Ammon's horn (tissue), 1 donor: ENCODE measurements at regions not wholly inside any gene's neighbourhood (a gene's known extent, or its start where the extent isn't known, plus 50 kb on each side); places are given as distances from the start of the nearest gene placed in this dataset.
A peak's percentile ranks its signal among the peaks of the same experiment; 100 is the strongest.

Source experiments
- DNase-seq: peaks from one replicate; pipeline ENCODE4 v3.0.0-alpha.2; 2016; ENCODE audit warnings: low spot score

- peak; percentile 48 for DNase-seq
Observed at GRCh38 chr6:40312213-40313015, 274.8 kb downstream of the LRFN2 start.

GRCh38 chr6:40308533-40309306 lies 278.4 kb downstream of the LRFN2 start:
- peak; percentile 63 for DNase-seq

- DNase-seq, result no peak
Observed at GRCh38 chr6:40307712-40308111, 279.5 kb downstream of the LRFN2 start.

GRCh38 chr6:40302856-40303454 lies 284.2 kb downstream of the LRFN2 start:
- no peak for DNase-seq

- peak; percentile 70 for DNase-seq
Observed at GRCh38 chr6:40299681-40300080, 287.5 kb downstream of the LRFN2 start.

GRCh38 chr6:40298207-40298606 lies 289.0 kb downstream of the LRFN2 start:
- DNase-seq, result no peak

- no peak for DNase-seq
Observed at GRCh38 chr6:40295251-40295950, 291.8 kb downstream of the LRFN2 start.

- peak; percentile 59 for DNase-seq
Observed at GRCh38 chr6:40293460-40294185, 293.5 kb downstream of the LRFN2 start.

- DNase-seq, result no peak
Observed at GRCh38 chr6:40293060-40293459, 294.1 kb downstream of the LRFN2 start.

- DNase-seq, result no peak
Observed at GRCh38 chr6:40290816-40291215, 296.3 kb downstream of the LRFN2 start.

GRCh38 chr6:40288919-40289318 lies 298.2 kb downstream of the LRFN2 start:
- no peak for DNase-seq

GRCh38 chr6:40287296-40287850 lies 299.8 kb downstream of the LRFN2 start:
- DNase-seq, result no peak

- DNase-seq, result no peak
Observed at GRCh38 chr6:40286721-40287120, 300.4 kb downstream of the LRFN2 start.

GRCh38 chr6:40285996-40286395 lies 301.2 kb downstream of the LRFN2 start:
- no peak for DNase-seq

- no peak for DNase-seq
Observed at GRCh38 chr6:40285535-40285934, 301.6 kb downstream of the LRFN2 start.

- DNase-seq, result no peak
Observed at GRCh38 chr6:40282986-40283385, 304.2 kb downstream of the LRFN2 start.

GRCh38 chr6:40281402-40281801 lies 305.8 kb downstream of the LRFN2 start:
- DNase-seq, result no peak

- DNase-seq, result no peak
Observed at GRCh38 chr6:40280231-40280630, 306.9 kb downstream of the LRFN2 start.

GRCh38 chr6:40276141-40276540 lies 311.0 kb downstream of the LRFN2 start:
- no peak for DNase-seq

- DNase-seq, result no peak
Observed at GRCh38 chr6:40274058-40274457, 313.1 kb downstream of the LRFN2 start.

- DNase-seq, result no peak
Observed at GRCh38 chr6:40268614-40269013, 318.6 kb downstream of the LRFN2 start.
